ENCODE measurements at regions not wholly inside any gene's neighbourhood (a gene's known extent, or its start where the extent isn't known, plus 50 kb on each side); places are given as distances from the start of the nearest gene placed in this dataset.

GRCh38 chr6:91453224-91453878 lies 866.5 kb upstream of the MAP3K7 start:
- no peaks in the 10 kb centered on the region for H3K36me3 ChIP-seq
- H3K27me3 ChIP-seq: no peaks in the 10 kb centered on the region
- no peaks in the 10 kb centered on the region for H3K4me1 ChIP-seq
- H3K9me3 ChIP-seq: no peaks in the 10 kb centered on the region
- ATAC-seq (no peak), DNase-seq (no peak)
- intact Hi-C loops (cut with DNase I): no loop called here
- no peak overlapping the region for H3K27ac ChIP-seq
- H3K4me3 ChIP-seq: no peak overlapping the region
- TF ChIP-seq CTCF (IDR thresholded peaks at IDR 0.05): no peak

GRCh38 chr6:91449539-91449938 lies 862.7 kb upstream of the MAP3K7 start:
- H3K9me3 ChIP-seq: no peaks in the 10 kb centered on the region

GRCh38 chr6:91447530-91448254 lies 860.8 kb upstream of the MAP3K7 start:
- no peak overlapping the region for H3K4me3 ChIP-seq
- H3K9me3 ChIP-seq: no peaks in the 10 kb centered on the region
- no peak for ATAC-seq
- intact Hi-C loops (cut with DNase I): no loop called here
- DNase-seq: no peak
- H3K27me3 ChIP-seq: no peaks in the 10 kb centered on the region
- no peak overlapping the region for H3K27ac ChIP-seq
- H3K36me3 ChIP-seq: no peaks in the 10 kb centered on the region
- H3K4me1 ChIP-seq: no peaks in the 10 kb centered on the region
- no peak for TF ChIP-seq CTCF (IDR thresholded peaks at IDR 0.05)

More at GRCh38 chr6:91449539-91449938, 862.7 kb upstream of the MAP3K7 start:
- no peak for DNase-seq
- Histone ChIP-seq H3K4me1 (no peaks in the 10 kb centered on the region), H3K27ac (no peak overlapping the region), H3K36me3 (no peaks in the 10 kb centered on the region), H3K4me3 (no peak overlapping the region), H3K27me3 (no peaks in the 10 kb centered on the region)
- no peak for ATAC-seq
- TF ChIP-seq CTCF (IDR thresholded peaks at IDR 0.05): no peak
- intact Hi-C loops (cut with DNase I): no loop called here

- TF ChIP-seq CTCF (IDR thresholded peaks at IDR 0.05): no peak
- Histone ChIP-seq H3K27me3 (no peaks in the 10 kb centered on the region), H3K4me3 (no peak overlapping the region), H3K36me3 (no peaks in the 10 kb centered on the region), H3K27ac (no peak overlapping the region), H3K9me3 (no peaks in the 10 kb centered on the region), H3K4me1 (no peaks in the 10 kb centered on the region)
- intact Hi-C loops (cut with DNase I): no loop called here
- DNase-seq: no peak
- no peak for ATAC-seq
Observed at GRCh38 chr6:91447081-91447480, 860.2 kb upstream of the MAP3K7 start.

- Histone ChIP-seq H3K9me3 (no peaks in the 10 kb centered on the region), H3K4me1 (no peaks in the 10 kb centered on the region), H3K36me3 (no peaks in the 10 kb centered on the region), H3K4me3 (no peak overlapping the region), H3K27me3 (no peaks in the 10 kb centered on the region), H3K27ac (no peak overlapping the region)
- DNase-seq (no peak), ATAC-seq (no peak)
- intact Hi-C loops (cut with DNase I): no loop called here
- TF ChIP-seq CTCF (IDR thresholded peaks at IDR 0.05): no peak
Observed at GRCh38 chr6:91443405-91443804, 856.5 kb upstream of the MAP3K7 start.

All from upper lobe of right lung (tissue), 1 donor.